IMR-90 (cell line): ENCODE measurements at regions not wholly inside any gene's neighbourhood (a gene's known extent, or its start where the extent isn't known, plus 50 kb on each side); places are given as distances from the start of the nearest gene placed in this dataset.

Experiments
- ATAC-seq: fragments of 200-7000 bp; cut with Tn5 transposase; 2 replicates; pipeline ENCODE4 v1.9.1; 2020; ENCODE audit warnings: low read depth, mild to moderate bottlenecking, moderate library complexity
- BruUV-seq: library from RNA; stranded (reverse); fragments of 400-500 nt; replicated peaks from 2 replicates; lab custom pipeline; 2021; lab: Mats Ljungman, UMichigan
- CTCF ChIA-PET: fragments of 300-600 bp; formaldehyde crosslinking; extraction: SDS; loops from one replicate; lab custom pipeline; 2021; ENCODE audit warnings: antibody characterized with exemption; lab: Yijun Ruan, JAX
- POLR2A ChIA-PET: fragments of 300-600 bp; sonication (Branson Sonifier 250); formaldehyde crosslinking; loops from one replicate; lab custom pipeline; 2022; ENCODE audit warnings: antibody characterized with exemption; ENCODE audit not compliant: unreplicated experiment; lab: Charles Lee
- DNase-seq: peaks from one replicate; pipeline ENCODE4 v3.0.0; 2013
- H2AFZ ChIP-seq: replicated peaks from 2 replicates; pipeline ENCODE3; 2013; ENCODE audit warnings: low read length, mild to moderate bottlenecking; ENCODE audit not compliant: poor library complexity
- H2AK5ac ChIP-seq: 2 replicates; pipeline ENCODE4 v1.6.1; 2013; ENCODE audit warnings: low read depth, low read length, inconsistent platforms
- H2AK9ac ChIP-seq: replicated peaks from 2 replicates; pipeline ENCODE3; 2013; ENCODE audit warnings: mild to moderate bottlenecking, low read depth, low read length, moderate library complexity; ENCODE audit not compliant: poor library complexity
- H2BK120ac ChIP-seq: 2 replicates; pipeline ENCODE4 v1.6.1; 2013; ENCODE audit warnings: low read depth, low read length, inconsistent platforms
- H2BK15ac ChIP-seq: 3 replicates; pipeline ENCODE4 v1.6.1; 2013; ENCODE audit warnings: low read depth, low read length, inconsistent platforms
- H2BK20ac ChIP-seq: 2 replicates; pipeline ENCODE4 v1.6.1; 2013; ENCODE audit warnings: low read depth, mild to moderate bottlenecking, inconsistent platforms, low read length, moderate library complexity
- H2BK5ac ChIP-seq: 2 replicates; pipeline ENCODE4 v1.6.1; 2013; ENCODE audit warnings: mild to moderate bottlenecking, low read depth, low read length, inconsistent platforms; ENCODE audit not compliant: poor library complexity, severe bottlenecking
- H3K14ac ChIP-seq: replicated peaks from 2 replicates; pipeline ENCODE4 v1.6.1; 2013; ENCODE audit warnings: low read depth, low read length, inconsistent platforms
- H3K18ac ChIP-seq: 2 replicates; pipeline ENCODE4 v1.6.1; 2013; ENCODE audit warnings: low read depth, low read length, control low read depth
- H3K23ac ChIP-seq: 2 replicates; pipeline ENCODE4 v1.6.1; 2013; ENCODE audit warnings: low read depth, low read length, inconsistent platforms
- H3K27ac ChIP-seq: 2 replicates; pipeline ENCODE4 v1.5.1; 2013; ENCODE audit warnings: mild to moderate bottlenecking, control low read depth, low read length; ENCODE audit not compliant: insufficient read depth
- H3K27me3 ChIP-seq: 2 replicates; pipeline ENCODE4 v1.6.1; 2013; ENCODE audit warnings: low read length; ENCODE audit not compliant: control insufficient read depth, insufficient read depth
- H3K36me3 ChIP-seq: 2 replicates; pipeline ENCODE4 v1.6.1; 2013; ENCODE audit warnings: low read length, mixed read lengths; ENCODE audit not compliant: control insufficient read depth, insufficient read depth
- H3K4ac ChIP-seq: 2 replicates; pipeline ENCODE4 v1.6.1; 2013; ENCODE audit warnings: low read depth, low read length, inconsistent platforms
- H3K4me1 ChIP-seq: 2 replicates; pipeline ENCODE4 v1.6.1; 2013; ENCODE audit warnings: low read length, mixed read lengths; ENCODE audit not compliant: control insufficient read depth, insufficient read depth
- H3K4me2 ChIP-seq: 2 replicates; pipeline ENCODE4 v1.6.1; 2013; ENCODE audit warnings: low read depth, mild to moderate bottlenecking, control low read depth, low read length, moderate library complexity
- H3K4me3 ChIP-seq: 2 replicates; pipeline ENCODE4 v1.5.1; 2013; ENCODE audit warnings: low read depth, mild to moderate bottlenecking, control low read depth, low read length, moderate library complexity; ENCODE audit not compliant: insufficient read depth
- H3K56ac ChIP-seq: 2 replicates; pipeline ENCODE4 v1.6.1; 2013; ENCODE audit warnings: low read length, inconsistent platforms; ENCODE audit not compliant: insufficient read depth; ENCODE audit errors: extremely low read depth
- H3K79me1 ChIP-seq, 2 experiments: 2 replicates each; pipeline ENCODE4 v1.6.1; 2013; ENCODE audit warnings: low read length in 2 of 2, inconsistent platforms in 1 of 2, low read depth in 1 of 2
- H3K9ac ChIP-seq: 2 replicates; pipeline ENCODE4 v1.6.1; 2013; ENCODE audit warnings: low read depth, low read length, control low read depth
- H3K9me1 ChIP-seq: 2 replicates; pipeline ENCODE4 v1.6.1; 2013; ENCODE audit warnings: low read length, inconsistent platforms; ENCODE audit not compliant: insufficient read depth
- H3K9me3 ChIP-seq: 2 replicates; pipeline ENCODE4 v1.6.1; 2013; ENCODE audit warnings: low read length; ENCODE audit not compliant: control insufficient read depth, insufficient read depth
- H4K20me1 ChIP-seq: 2 replicates; pipeline ENCODE4 v1.6.1; 2013; ENCODE audit warnings: low read length, inconsistent platforms; ENCODE audit not compliant: insufficient read depth
- H4K5ac ChIP-seq: 2 replicates; pipeline ENCODE4 v1.6.1; 2013; ENCODE audit warnings: mild to moderate bottlenecking, low read depth, low read length, control low read depth
- H4K8ac ChIP-seq, 2 experiments: 2 replicates each; pipeline ENCODE4 v1.6.1; 2013; ENCODE audit warnings: low read depth in 2 of 2, low read length in 2 of 2, control low read depth in 1 of 2, inconsistent platforms in 1 of 2
- H4K91ac ChIP-seq: 2 replicates; pipeline ENCODE4 v1.6.1; 2013; ENCODE audit warnings: low read depth, low read length, inconsistent platforms; ENCODE audit not compliant: insufficient read depth
- BHLHE40 ChIP-seq: fragments of 150-350 bp; IDR thresholded peaks from 2 replicates; pipeline ENCODE4 v1.6.1; 2016; ENCODE audit warnings: mild to moderate bottlenecking, low read depth, low read length
- CEBPB ChIP-seq: IDR thresholded peaks from 2 replicates; pipeline ENCODE4 v1.6.1; 2012; ENCODE audit warnings: low read depth, low read length, improper control_type of control experiment
- CHD1 ChIP-seq: IDR thresholded peaks from 2 replicates; pipeline ENCODE4 v1.6.1; 2012; ENCODE audit warnings: low read depth, low read length, improper control_type of control experiment
- FOS ChIP-seq: fragments of 150-350 bp; IDR thresholded peaks from 2 replicates; pipeline ENCODE4 v1.6.1; 2016; ENCODE audit warnings: low read depth, low read length
- MAFK ChIP-seq: IDR thresholded peaks from 2 replicates; pipeline ENCODE4 v1.6.1; 2012; ENCODE audit warnings: low read depth, low read length, improper control_type of control experiment
- MAZ ChIP-seq: IDR thresholded peaks from 2 replicates; pipeline ENCODE4 v1.6.1; 2012; ENCODE audit warnings: low read depth, mild to moderate bottlenecking, low read length, improper control_type of control experiment, moderate library complexity, borderline replicate concordance
- MXI1 ChIP-seq: IDR thresholded peaks from 2 replicates; pipeline ENCODE4 v1.6.1; 2012; ENCODE audit warnings: low read depth, mild to moderate bottlenecking, low read length, moderate library complexity, borderline replicate concordance
- NFE2L2 ChIP-seq: fragments of 150-350 bp; IDR thresholded peaks from 2 replicates; pipeline ENCODE4 v1.6.1; 2016; ENCODE audit warnings: low read depth, mild to moderate bottlenecking, low read length
- POLR2A ChIP-seq: IDR thresholded peaks from 2 replicates; pipeline ENCODE4 v1.6.1; 2012; ENCODE audit warnings: mild to moderate bottlenecking, low read depth, low read length
- RAD21 ChIP-seq: IDR thresholded peaks from 2 replicates; pipeline ENCODE4 v1.6.1; 2012; ENCODE audit warnings: low read length, improper control_type of control experiment
- RCOR1 ChIP-seq: IDR thresholded peaks from 2 replicates; pipeline ENCODE4 v1.6.1; 2012; ENCODE audit warnings: mild to moderate bottlenecking, low read length, improper control_type of control experiment; ENCODE audit not compliant: insufficient replicate concordance
- RFX5 ChIP-seq: IDR thresholded peaks from 2 replicates; pipeline ENCODE4 v1.8.0; 2012; ENCODE audit warnings: low read depth, mild to moderate bottlenecking, low read length, moderate library complexity
- SMC3 ChIP-seq: fragments of 150-350 bp; IDR thresholded peaks from 2 replicates; pipeline ENCODE4 v1.6.1; 2016; ENCODE audit warnings: low read depth, mild to moderate bottlenecking, antibody characterized with exemption, low read length, moderate library complexity
- WGBS, 2 experiments: methylation state at CpG; one replicate each; pipeline versions ENCODE4 v1.1.5 to v1.1.7; 2013; ENCODE audit warnings: missing lambda C conversion rate in 2 of 2; ENCODE audit not compliant: insufficient read length in 1 of 2; ENCODE audit errors: extremely low coverage in 2 of 2; 5-methylcytosine and 5-hydroxymethylcytosine counted together
- dilution Hi-C: fragments of 300-500 bp; cut with HindIII; formaldehyde crosslinking; loops from one replicate; pipeline ENCODE4 v1.14.3; 2018; ENCODE audit warnings: low sequenced_read_pairs; ENCODE audit not compliant: unreplicated experiment
- in situ Hi-C: fragments of 300-500 bp; cut with MboI; formaldehyde crosslinking; loops from 3 replicates; pipeline ENCODE4 v1.14.3; 2019; ENCODE audit warnings: low sequenced_read_pairs, inconsistent platforms, mixed read lengths
- intact Hi-C: fragments of 100-400 bp; cut with micrococcal nuclease; formaldehyde crosslinking; loops from 2 replicates; pipeline ENCODE4 v1.10.0; 2022
- TF ChIP-seq, protein P1 (sequence below): conservative IDR thresholded peaks from 2 replicates; pipeline ENCODE4 v1.5.1; 2012; ENCODE audit warnings: mild to moderate bottlenecking, low read depth, low read length, improper control_type of control experiment
- TF ChIP-seq, protein P2 (sequence below): fragments of 150-350 bp; IDR thresholded peaks from 2 replicates; pipeline ENCODE4 v1.6.1; 2017; ENCODE audit warnings: mild to moderate bottlenecking, antibody characterized with exemption, low read length, low read depth
- TF ChIP-seq, protein P3 (sequence below): fragments of 150-350 bp; IDR thresholded peaks from 2 replicates; pipeline ENCODE4 v1.6.1; 2016; ENCODE audit warnings: low read depth, mild to moderate bottlenecking, low read length, moderate library complexity, borderline replicate concordance

DNA sequence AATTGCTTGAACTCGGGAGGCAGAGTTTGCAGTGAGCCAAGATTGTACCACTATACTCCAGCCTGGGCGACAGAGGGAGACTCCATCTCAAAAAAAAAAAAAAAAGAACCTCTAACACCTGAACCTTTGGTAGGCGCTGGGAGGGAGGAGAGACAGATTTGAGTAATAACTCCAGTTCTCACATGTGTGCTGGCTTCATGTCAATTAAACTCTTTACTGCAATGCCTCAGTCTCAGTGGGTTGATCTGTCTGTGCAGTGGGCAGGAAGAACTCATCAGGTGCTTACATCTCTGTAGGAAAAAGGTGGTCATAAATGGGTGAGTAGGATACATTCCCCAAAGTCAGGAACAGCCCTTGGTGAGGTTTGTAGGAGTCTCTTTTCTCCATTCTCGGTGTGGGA lies 85.1 kb upstream of the ABCC4 start:
- H3K18ac ChIP-seq = no peak overlapping the region
- ATAC-seq = no peak
- no peaks in the 10 kb centered on the region for H3K9me1 ChIP-seq
- H2AFZ ChIP-seq = no peak overlapping the region
- DNase-seq = no peak
- H4K91ac ChIP-seq = no peak overlapping the region
- no peak overlapping the region for H2BK5ac ChIP-seq
- dilution Hi-C loops = no loop called here
- H4K20me1 ChIP-seq = no peaks in the 10 kb centered on the region
- H2BK120ac ChIP-seq = no peak overlapping the region
- H3K79me1 ChIP-seq = no peaks in the 10 kb centered on the region
- H3K36me3 ChIP-seq = no peaks in the 10 kb centered on the region
- ChIA-PET POLR2A (no interaction called here), CTCF (no interaction called here)
- no TSS peak for BruUV-seq
- no peak overlapping the region for H3K23ac ChIP-seq
- H3K27ac ChIP-seq = no peak overlapping the region
- no peak overlapping the region for H3K9ac ChIP-seq
- intact Hi-C loops = no loop called here
- H2AK9ac ChIP-seq = no peak overlapping the region
- H3K9me3 ChIP-seq = no peaks in the 10 kb centered on the region
- H3K14ac ChIP-seq = no peak overlapping the region
- in situ Hi-C loops = no loop called here
- no peak overlapping the region for H2BK15ac ChIP-seq
- H3K56ac ChIP-seq = no peak overlapping the region
- H3K4me3 ChIP-seq = no peak overlapping the region
- no peak overlapping the region for H3K4me2 ChIP-seq
- no peak overlapping the region for H2BK20ac ChIP-seq
- no peak overlapping the region for H2AK5ac ChIP-seq
- no CpG with 5 or more reads among the region's 4 CpGs for WGBS, 2 experiments
- no peaks in the 10 kb centered on the region; the same call in 1 of the 2 replicates for H3K4me1 ChIP-seq
- no peak overlapping the region for H4K8ac ChIP-seq
- H3K4ac ChIP-seq = no peak overlapping the region
- H4K5ac ChIP-seq = no peak overlapping the region
- H3K27me3 ChIP-seq = peaks cover 15% of the 10 kb centered on the region
- TF ChIP-seq, protein P1, sequence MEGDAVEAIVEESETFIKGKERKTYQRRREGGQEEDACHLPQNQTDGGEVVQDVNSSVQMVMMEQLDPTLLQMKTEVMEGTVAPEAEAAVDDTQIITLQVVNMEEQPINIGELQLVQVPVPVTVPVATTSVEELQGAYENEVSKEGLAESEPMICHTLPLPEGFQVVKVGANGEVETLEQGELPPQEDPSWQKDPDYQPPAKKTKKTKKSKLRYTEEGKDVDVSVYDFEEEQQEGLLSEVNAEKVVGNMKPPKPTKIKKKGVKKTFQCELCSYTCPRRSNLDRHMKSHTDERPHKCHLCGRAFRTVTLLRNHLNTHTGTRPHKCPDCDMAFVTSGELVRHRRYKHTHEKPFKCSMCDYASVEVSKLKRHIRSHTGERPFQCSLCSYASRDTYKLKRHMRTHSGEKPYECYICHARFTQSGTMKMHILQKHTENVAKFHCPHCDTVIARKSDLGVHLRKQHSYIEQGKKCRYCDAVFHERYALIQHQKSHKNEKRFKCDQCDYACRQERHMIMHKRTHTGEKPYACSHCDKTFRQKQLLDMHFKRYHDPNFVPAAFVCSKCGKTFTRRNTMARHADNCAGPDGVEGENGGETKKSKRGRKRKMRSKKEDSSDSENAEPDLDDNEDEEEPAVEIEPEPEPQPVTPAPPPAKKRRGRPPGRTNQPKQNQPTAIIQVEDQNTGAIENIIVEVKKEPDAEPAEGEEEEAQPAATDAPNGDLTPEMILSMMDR = no peak
- TF ChIP-seq RAD21 (no peak), POLR2A (no peak), NFE2L2 (no peak), CHD1 (no peak), MAZ (no peak), RCOR1 (no peak), RFX5 (no peak), MXI1 (no peak), BHLHE40 (no peak), SMC3 (no peak), MAFK (no peak), CEBPB (no peak), FOS (no peak)
- TF ChIP-seq, protein P2, sequence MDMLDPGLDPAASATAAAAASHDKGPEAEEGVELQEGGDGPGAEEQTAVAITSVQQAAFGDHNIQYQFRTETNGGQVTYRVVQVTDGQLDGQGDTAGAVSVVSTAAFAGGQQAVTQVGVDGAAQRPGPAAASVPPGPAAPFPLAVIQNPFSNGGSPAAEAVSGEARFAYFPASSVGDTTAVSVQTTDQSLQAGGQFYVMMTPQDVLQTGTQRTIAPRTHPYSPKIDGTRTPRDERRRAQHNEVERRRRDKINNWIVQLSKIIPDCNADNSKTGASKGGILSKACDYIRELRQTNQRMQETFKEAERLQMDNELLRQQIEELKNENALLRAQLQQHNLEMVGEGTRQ = no peak
- TF ChIP-seq, protein P3, sequence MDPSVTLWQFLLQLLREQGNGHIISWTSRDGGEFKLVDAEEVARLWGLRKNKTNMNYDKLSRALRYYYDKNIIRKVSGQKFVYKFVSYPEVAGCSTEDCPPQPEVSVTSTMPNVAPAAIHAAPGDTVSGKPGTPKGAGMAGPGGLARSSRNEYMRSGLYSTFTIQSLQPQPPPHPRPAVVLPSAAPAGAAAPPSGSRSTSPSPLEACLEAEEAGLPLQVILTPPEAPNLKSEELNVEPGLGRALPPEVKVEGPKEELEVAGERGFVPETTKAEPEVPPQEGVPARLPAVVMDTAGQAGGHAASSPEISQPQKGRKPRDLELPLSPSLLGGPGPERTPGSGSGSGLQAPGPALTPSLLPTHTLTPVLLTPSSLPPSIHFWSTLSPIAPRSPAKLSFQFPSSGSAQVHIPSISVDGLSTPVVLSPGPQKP = no peak
